ENCODE measurements at regions not wholly inside any gene's neighbourhood (a gene's known extent, or its start where the extent isn't known, plus 50 kb on each side); places are given as distances from the start of the nearest gene placed in this dataset.

DNA sequence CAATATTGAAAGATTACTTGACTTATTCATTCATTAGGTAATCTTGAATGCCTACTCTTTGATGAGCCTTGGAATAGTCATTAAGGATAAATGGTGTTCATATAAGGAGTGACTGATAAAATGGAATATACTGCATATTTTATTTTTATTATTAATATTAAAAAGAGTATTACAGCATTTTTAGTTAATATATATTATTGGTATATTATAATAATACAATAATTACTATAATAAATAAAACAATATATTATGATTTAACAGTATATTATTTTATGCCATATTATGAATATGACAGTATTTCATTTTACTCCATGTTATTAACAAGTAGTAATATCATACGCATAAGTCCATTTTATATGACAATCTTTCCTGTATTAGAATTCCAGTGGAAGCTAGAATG, 490.8 kb upstream of the NFIA start:
- TF ChIP-seq YY1 (IDR thresholded peaks at IDR 0.05; ENCODE audit: insufficient read depth, insufficient read length) (no peak), ZNF274 (IDR thresholded peaks at IDR 0.05; ENCODE audit: low read depth, low read length) (no peak), SUZ12 (IDR thresholded peaks at IDR 0.05; ENCODE audit: extremely low read depth, insufficient read depth, insufficient read length) (no peak)
